Liver (tissue), 3 donors: ENCODE measurements at regions not wholly inside any gene's neighbourhood (a gene's known extent, or its start where the extent isn't known, plus 50 kb on each side); places are given as distances from the start of the nearest gene placed in this dataset.

Experiments
- EGR1 ChIP-seq, 2 donors: IDR thresholded peaks; 2 replicates each; pipeline ENCODE4 v1.6.1; 2016 to 2018; ENCODE audit warnings: antibody characterized with exemption in 2 of 2, low read depth in 2 of 2
- GABPA ChIP-seq, 2 donors: IDR thresholded peaks in 1 of 2; conservative IDR thresholded peaks in 1 of 2; 2 replicates each; pipeline ENCODE4 v1.6.1; 2016; ENCODE audit warnings: antibody characterized with exemption in 2 of 2, mild to moderate bottlenecking in 1 of 2, moderate library complexity in 1 of 2
- JUND ChIP-seq, 2 donors: IDR thresholded peaks; 2 replicates each; pipeline ENCODE4 v1.6.1; 2016; ENCODE audit warnings: antibody characterized with exemption in 2 of 2
- NR2F2 ChIP-seq: IDR thresholded peaks from 2 replicates; pipeline ENCODE4 v1.6.1; 2016; ENCODE audit warnings: antibody characterized with exemption
- RAD21 ChIP-seq, 2 donors: IDR thresholded peaks; 2 replicates each; pipeline ENCODE4 v1.6.1; 2016; ENCODE audit warnings: antibody characterized with exemption in 2 of 2, mild to moderate bottlenecking in 2 of 2
- RXRA ChIP-seq, 2 donors: IDR thresholded peaks; 2 replicates each; pipeline ENCODE4 v1.6.1; 2017 to 2018; ENCODE audit warnings: antibody characterized with exemption in 2 of 2, mild to moderate bottlenecking in 1 of 2
- SP1 ChIP-seq: IDR thresholded peaks from 2 replicates; pipeline ENCODE4 v1.6.1; 2018; ENCODE audit warnings: antibody characterized with exemption, mild to moderate bottlenecking
- TAF1 ChIP-seq: conservative IDR thresholded peaks from 2 replicates; pipeline ENCODE4 v1.6.1; 2016; ENCODE audit warnings: antibody characterized with exemption, mild to moderate bottlenecking
- YY1 ChIP-seq: IDR thresholded peaks from 2 replicates; pipeline ENCODE4 v1.6.1; 2016; ENCODE audit warnings: antibody characterized with exemption, mild to moderate bottlenecking
- TF ChIP-seq, protein P1 (sequence below): fragments of 150-350 bp; IDR thresholded peaks from 2 replicates; pipeline ENCODE4 v1.5.1; 2017; ENCODE audit warnings: improper control_type of control experiment, low read depth, low read length; ENCODE audit not compliant: missing input control
- TF ChIP-seq, protein P2 (sequence below): IDR thresholded peaks from 2 replicates; pipeline ENCODE4 v1.6.1; 2016; ENCODE audit warnings: antibody characterized with exemption
- TF ChIP-seq, protein P3 (sequence below): IDR thresholded peaks from 2 replicates; pipeline ENCODE4 v1.6.1; 2016; ENCODE audit warnings: antibody characterized with exemption, mild to moderate bottlenecking
- TF ChIP-seq, protein P4 (sequence below): IDR thresholded peaks from 2 replicates; pipeline ENCODE4 v1.6.1; 2016; ENCODE audit warnings: antibody characterized with exemption
- TF ChIP-seq, protein P5 (sequence below): IDR thresholded peaks from 2 replicates; pipeline ENCODE4 v1.6.1; 2016; ENCODE audit warnings: antibody characterized with exemption
- donor health status: healthy.
- donor health status: healthy.

DNA sequence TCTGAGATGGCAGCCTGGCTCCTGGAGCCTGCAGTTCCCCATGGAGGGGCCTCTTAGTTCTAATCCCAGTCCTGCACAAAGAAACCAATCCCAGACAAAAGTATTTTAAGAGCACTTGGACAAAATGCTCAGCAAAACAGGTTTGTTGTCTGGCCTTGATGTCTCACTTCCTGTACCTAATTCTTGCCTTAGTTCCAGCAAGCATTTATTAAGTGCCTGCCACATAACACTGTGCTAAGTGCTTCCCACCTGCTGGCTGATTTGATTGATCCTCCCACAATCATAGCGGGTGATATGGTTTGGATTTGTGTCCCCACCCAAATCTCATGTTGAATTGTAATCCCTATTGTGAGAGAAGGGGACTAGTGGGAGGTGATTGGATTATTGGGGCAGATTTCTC is 65.7 kb upstream of the HABP2 start:
- TF ChIP-seq, protein P1, sequence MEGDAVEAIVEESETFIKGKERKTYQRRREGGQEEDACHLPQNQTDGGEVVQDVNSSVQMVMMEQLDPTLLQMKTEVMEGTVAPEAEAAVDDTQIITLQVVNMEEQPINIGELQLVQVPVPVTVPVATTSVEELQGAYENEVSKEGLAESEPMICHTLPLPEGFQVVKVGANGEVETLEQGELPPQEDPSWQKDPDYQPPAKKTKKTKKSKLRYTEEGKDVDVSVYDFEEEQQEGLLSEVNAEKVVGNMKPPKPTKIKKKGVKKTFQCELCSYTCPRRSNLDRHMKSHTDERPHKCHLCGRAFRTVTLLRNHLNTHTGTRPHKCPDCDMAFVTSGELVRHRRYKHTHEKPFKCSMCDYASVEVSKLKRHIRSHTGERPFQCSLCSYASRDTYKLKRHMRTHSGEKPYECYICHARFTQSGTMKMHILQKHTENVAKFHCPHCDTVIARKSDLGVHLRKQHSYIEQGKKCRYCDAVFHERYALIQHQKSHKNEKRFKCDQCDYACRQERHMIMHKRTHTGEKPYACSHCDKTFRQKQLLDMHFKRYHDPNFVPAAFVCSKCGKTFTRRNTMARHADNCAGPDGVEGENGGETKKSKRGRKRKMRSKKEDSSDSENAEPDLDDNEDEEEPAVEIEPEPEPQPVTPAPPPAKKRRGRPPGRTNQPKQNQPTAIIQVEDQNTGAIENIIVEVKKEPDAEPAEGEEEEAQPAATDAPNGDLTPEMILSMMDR = no peak
- TF ChIP-seq YY1 = no peak
- TF ChIP-seq TAF1 = no peak
- TF ChIP-seq RAD21 (IDR thresholded peaks at IDR 0.05) = no peak
- TF ChIP-seq, protein P2, sequence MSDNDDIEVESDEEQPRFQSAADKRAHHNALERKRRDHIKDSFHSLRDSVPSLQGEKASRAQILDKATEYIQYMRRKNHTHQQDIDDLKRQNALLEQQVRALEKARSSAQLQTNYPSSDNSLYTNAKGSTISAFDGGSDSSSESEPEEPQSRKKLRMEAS = no peak
- TF ChIP-seq, protein P3, sequence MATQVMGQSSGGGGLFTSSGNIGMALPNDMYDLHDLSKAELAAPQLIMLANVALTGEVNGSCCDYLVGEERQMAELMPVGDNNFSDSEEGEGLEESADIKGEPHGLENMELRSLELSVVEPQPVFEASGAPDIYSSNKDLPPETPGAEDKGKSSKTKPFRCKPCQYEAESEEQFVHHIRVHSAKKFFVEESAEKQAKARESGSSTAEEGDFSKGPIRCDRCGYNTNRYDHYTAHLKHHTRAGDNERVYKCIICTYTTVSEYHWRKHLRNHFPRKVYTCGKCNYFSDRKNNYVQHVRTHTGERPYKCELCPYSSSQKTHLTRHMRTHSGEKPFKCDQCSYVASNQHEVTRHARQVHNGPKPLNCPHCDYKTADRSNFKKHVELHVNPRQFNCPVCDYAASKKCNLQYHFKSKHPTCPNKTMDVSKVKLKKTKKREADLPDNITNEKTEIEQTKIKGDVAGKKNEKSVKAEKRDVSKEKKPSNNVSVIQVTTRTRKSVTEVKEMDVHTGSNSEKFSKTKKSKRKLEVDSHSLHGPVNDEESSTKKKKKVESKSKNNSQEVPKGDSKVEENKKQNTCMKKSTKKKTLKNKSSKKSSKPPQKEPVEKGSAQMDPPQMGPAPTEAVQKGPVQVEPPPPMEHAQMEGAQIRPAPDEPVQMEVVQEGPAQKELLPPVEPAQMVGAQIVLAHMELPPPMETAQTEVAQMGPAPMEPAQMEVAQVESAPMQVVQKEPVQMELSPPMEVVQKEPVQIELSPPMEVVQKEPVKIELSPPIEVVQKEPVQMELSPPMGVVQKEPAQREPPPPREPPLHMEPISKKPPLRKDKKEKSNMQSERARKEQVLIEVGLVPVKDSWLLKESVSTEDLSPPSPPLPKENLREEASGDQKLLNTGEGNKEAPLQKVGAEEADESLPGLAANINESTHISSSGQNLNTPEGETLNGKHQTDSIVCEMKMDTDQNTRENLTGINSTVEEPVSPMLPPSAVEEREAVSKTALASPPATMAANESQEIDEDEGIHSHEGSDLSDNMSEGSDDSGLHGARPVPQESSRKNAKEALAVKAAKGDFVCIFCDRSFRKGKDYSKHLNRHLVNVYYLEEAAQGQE = no peak
- no peak for TF ChIP-seq JUND (IDR thresholded peaks at IDR 0.05)
- TF ChIP-seq EGR1 (IDR thresholded peaks at IDR 0.05; ENCODE audit: low read depth in 2 of 2) = no peak
- TF ChIP-seq, protein P4, sequence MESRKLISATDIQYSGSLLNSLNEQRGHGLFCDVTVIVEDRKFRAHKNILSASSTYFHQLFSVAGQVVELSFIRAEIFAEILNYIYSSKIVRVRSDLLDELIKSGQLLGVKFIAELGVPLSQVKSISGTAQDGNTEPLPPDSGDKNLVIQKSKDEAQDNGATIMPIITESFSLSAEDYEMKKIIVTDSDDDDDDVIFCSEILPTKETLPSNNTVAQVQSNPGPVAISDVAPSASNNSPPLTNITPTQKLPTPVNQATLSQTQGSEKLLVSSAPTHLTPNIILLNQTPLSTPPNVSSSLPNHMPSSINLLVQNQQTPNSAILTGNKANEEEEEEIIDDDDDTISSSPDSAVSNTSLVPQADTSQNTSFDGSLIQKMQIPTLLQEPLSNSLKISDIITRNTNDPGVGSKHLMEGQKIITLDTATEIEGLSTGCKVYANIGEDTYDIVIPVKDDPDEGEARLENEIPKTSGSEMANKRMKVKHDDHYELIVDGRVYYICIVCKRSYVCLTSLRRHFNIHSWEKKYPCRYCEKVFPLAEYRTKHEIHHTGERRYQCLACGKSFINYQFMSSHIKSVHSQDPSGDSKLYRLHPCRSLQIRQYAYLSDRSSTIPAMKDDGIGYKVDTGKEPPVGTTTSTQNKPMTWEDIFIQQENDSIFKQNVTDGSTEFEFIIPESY = no peak
- TF ChIP-seq NR2F2 = no peak
- TF ChIP-seq GABPA (IDR thresholded peaks at IDR 0.05 in 1 of 2, conservative IDR thresholded peaks at IDR 0.05 in 1 of 2) = no peak
- TF ChIP-seq, protein P5, sequence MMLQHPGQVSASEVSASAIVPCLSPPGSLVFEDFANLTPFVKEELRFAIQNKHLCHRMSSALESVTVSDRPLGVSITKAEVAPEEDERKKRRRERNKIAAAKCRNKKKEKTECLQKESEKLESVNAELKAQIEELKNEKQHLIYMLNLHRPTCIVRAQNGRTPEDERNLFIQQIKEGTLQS = no peak
- TF ChIP-seq SP1 = no peak
- TF ChIP-seq RXRA (IDR thresholded peaks at IDR 0.05) = no peak
